Lower leg skin (tissue), 3 donors: ENCODE measurements at regions not wholly inside any gene's neighbourhood (a gene's known extent, or its start where the extent isn't known, plus 50 kb on each side); places are given as distances from the start of the nearest gene placed in this dataset.

Experiments
- CTCF ChIP-seq, 3 donors: fragments of 450-650 bp; IDR thresholded peaks; one replicate each; pipeline ENCODE4 v1.5.1; 2016; ENCODE audit warnings: antibody characterized with exemption in 3 of 3, mild to moderate bottlenecking in 3 of 3, moderate library complexity in 2 of 3
- POLR2A ChIP-seq, 2 donors: fragments of 450-650 bp; IDR thresholded peaks; one replicate each; pipeline ENCODE4 v1.6.1; 2016 to 2017; ENCODE audit warnings: antibody characterized with exemption in 2 of 2, mild to moderate bottlenecking in 1 of 2, moderate library complexity in 1 of 2

DNA sequence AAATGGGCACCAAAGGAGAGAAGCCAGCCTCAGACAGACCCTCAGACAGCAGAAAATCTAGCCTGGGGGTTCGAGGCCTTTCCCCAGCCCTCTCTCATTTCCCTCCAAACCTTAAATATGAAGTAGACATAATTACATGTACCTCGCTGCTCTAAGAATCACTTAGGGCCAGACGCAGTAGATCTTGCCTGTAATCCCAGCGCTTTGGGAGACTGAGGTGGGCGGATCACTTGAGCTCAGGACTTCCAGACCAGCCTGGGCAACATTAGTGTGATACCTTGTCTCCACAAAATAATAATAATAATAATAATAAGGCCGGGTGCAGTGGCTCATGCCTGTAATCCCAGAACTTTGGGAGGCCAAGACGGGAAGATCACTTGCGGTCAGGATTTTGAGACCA, 52.1 kb upstream of the WNT7B start:
- TF ChIP-seq CTCF (IDR thresholded peaks at IDR 0.05) (no peak), POLR2A (IDR thresholded peaks at IDR 0.05) (no peak)
